ENCODE measurements at regions not wholly inside any gene's neighbourhood (a gene's known extent, or its start where the extent isn't known, plus 50 kb on each side); places are given as distances from the start of the nearest gene placed in this dataset.

- no peaks in the 10 kb centered on the region for H3K27me3 ChIP-seq (ENCODE audit: control insufficient read depth, insufficient read depth, low read length)
- H3K27ac ChIP-seq (ENCODE audit: low read length): no peak overlapping the region
- no peaks in the 10 kb centered on the region for H3K9me3 ChIP-seq (ENCODE audit: control insufficient read depth, low read depth, low read length)
- H3K36me3 ChIP-seq (ENCODE audit: control insufficient read depth, low read depth, low read length): no peaks in the 10 kb centered on the region
- no peaks in the 10 kb centered on the region for H3K4me1 ChIP-seq (ENCODE audit: control insufficient read depth, low read depth, low read length)
- no peak overlapping the region for H3K9ac ChIP-seq (ENCODE audit: low read length)
- H3K4me3 ChIP-seq (ENCODE audit: low read length): no peak overlapping the region
These were observed 430.2 kb downstream of the INHBA start for GRCh38 chr7:41272664-41273063.

GRCh38 chr7:41268878-41269277 is 434.0 kb downstream of the INHBA start:
- Histone ChIP-seq H3K4me3 (ENCODE audit: low read length) (no peak overlapping the region), H3K9me3 (ENCODE audit: control insufficient read depth, low read depth, low read length) (no peaks in the 10 kb centered on the region), H3K36me3 (ENCODE audit: control insufficient read depth, low read depth, low read length) (no peaks in the 10 kb centered on the region), H3K4me1 (ENCODE audit: control insufficient read depth, low read depth, low read length) (no peaks in the 10 kb centered on the region), H3K27ac (ENCODE audit: low read length) (no peak overlapping the region), H3K27me3 (ENCODE audit: control insufficient read depth, insufficient read depth, low read length) (no peaks in the 10 kb centered on the region), H3K9ac (ENCODE audit: low read length) (no peak overlapping the region)

GRCh38 chr7:41261080-41261479 is 441.8 kb downstream of the INHBA start:
- Histone ChIP-seq H3K9ac (ENCODE audit: low read length) (no peak overlapping the region), H3K4me3 (ENCODE audit: low read length) (no peak overlapping the region), H3K27me3 (ENCODE audit: control insufficient read depth, insufficient read depth, low read length) (no peaks in the 10 kb centered on the region), H3K4me1 (ENCODE audit: control insufficient read depth, low read depth, low read length) (peaks cover 3% of the 10 kb centered on the region), H3K9me3 (ENCODE audit: control insufficient read depth, low read depth, low read length) (no peaks in the 10 kb centered on the region), H3K36me3 (ENCODE audit: control insufficient read depth, low read depth, low read length) (no peaks in the 10 kb centered on the region), H3K27ac (ENCODE audit: low read length) (no peak overlapping the region)

GRCh38 chr7:41257660-41258059 is 445.2 kb downstream of the INHBA start:
- Histone ChIP-seq H3K27ac (ENCODE audit: low read length) (no peak overlapping the region), H3K36me3 (ENCODE audit: control insufficient read depth, low read depth, low read length) (no peaks in the 10 kb centered on the region), H3K9ac (ENCODE audit: low read length) (no peak overlapping the region), H3K27me3 (ENCODE audit: control insufficient read depth, insufficient read depth, low read length) (no peaks in the 10 kb centered on the region), H3K4me3 (ENCODE audit: low read length) (no peak overlapping the region), H3K9me3 (ENCODE audit: control insufficient read depth, low read depth, low read length) (no peaks in the 10 kb centered on the region), H3K4me1 (ENCODE audit: control insufficient read depth, low read depth, low read length) (peaks cover 3% of the 10 kb centered on the region)

GRCh38 chr7:41256186-41256945 is 446.5 kb downstream of the INHBA start:
- Histone ChIP-seq H3K4me3 (ENCODE audit: low read length) (no peak overlapping the region), H3K36me3 (ENCODE audit: control insufficient read depth, low read depth, low read length) (no peaks in the 10 kb centered on the region), H3K9me3 (ENCODE audit: control insufficient read depth, low read depth, low read length) (no peaks in the 10 kb centered on the region), H3K27me3 (ENCODE audit: control insufficient read depth, insufficient read depth, low read length) (no peaks in the 10 kb centered on the region), H3K9ac (ENCODE audit: low read length) (no peak overlapping the region), H3K4me1 (ENCODE audit: control insufficient read depth, low read depth, low read length) (peaks cover 3% of the 10 kb centered on the region), H3K27ac (ENCODE audit: low read length) (no peak overlapping the region)

GRCh38 chr7:41255716-41256115 is 447.2 kb downstream of the INHBA start:
- no peaks in the 10 kb centered on the region for H3K36me3 ChIP-seq (ENCODE audit: control insufficient read depth, low read depth, low read length)
- H3K9me3 ChIP-seq (ENCODE audit: control insufficient read depth, low read depth, low read length): no peaks in the 10 kb centered on the region
- no peak overlapping the region for H3K9ac ChIP-seq (ENCODE audit: low read length)

GRCh38 chr7:41255113-41255512 is 447.8 kb downstream of the INHBA start:
- no peaks in the 10 kb centered on the region for H3K9me3 ChIP-seq (ENCODE audit: control insufficient read depth, low read depth, low read length)

More at GRCh38 chr7:41255716-41256115, 447.2 kb downstream of the INHBA start:
- Histone ChIP-seq H3K4me3 (ENCODE audit: low read length) (no peak overlapping the region), H3K27ac (ENCODE audit: low read length) (no peak overlapping the region), H3K27me3 (ENCODE audit: control insufficient read depth, insufficient read depth, low read length) (no peaks in the 10 kb centered on the region), H3K4me1 (ENCODE audit: control insufficient read depth, low read depth, low read length) (peaks cover 3% of the 10 kb centered on the region)

GRCh38 chr7:41252957-41253356 is 449.9 kb downstream of the INHBA start:
- H3K4me1 ChIP-seq (ENCODE audit: control insufficient read depth, low read depth, low read length): peaks cover 3% of the 10 kb centered on the region
- H3K36me3 ChIP-seq (ENCODE audit: control insufficient read depth, low read depth, low read length): no peaks in the 10 kb centered on the region
- no peak overlapping the region for H3K4me3 ChIP-seq (ENCODE audit: low read length)
- no peak overlapping the region for H3K9ac ChIP-seq (ENCODE audit: low read length)
- no peaks in the 10 kb centered on the region for H3K27me3 ChIP-seq (ENCODE audit: control insufficient read depth, insufficient read depth, low read length)
- no peaks in the 10 kb centered on the region for H3K9me3 ChIP-seq (ENCODE audit: control insufficient read depth, low read depth, low read length)
- no peak overlapping the region for H3K27ac ChIP-seq (ENCODE audit: low read length)

More at GRCh38 chr7:41255113-41255512, 447.8 kb downstream of the INHBA start:
- H3K27ac ChIP-seq (ENCODE audit: low read length): no peak overlapping the region
- no peak overlapping the region for H3K9ac ChIP-seq (ENCODE audit: low read length)
- H3K4me3 ChIP-seq (ENCODE audit: low read length): no peak overlapping the region
- H3K36me3 ChIP-seq (ENCODE audit: control insufficient read depth, low read depth, low read length): no peaks in the 10 kb centered on the region
- peaks cover 3% of the 10 kb centered on the region for H3K4me1 ChIP-seq (ENCODE audit: control insufficient read depth, low read depth, low read length)
- H3K27me3 ChIP-seq (ENCODE audit: control insufficient read depth, insufficient read depth, low read length): no peaks in the 10 kb centered on the region

GRCh38 chr7:41252551-41252950 is 450.3 kb downstream of the INHBA start:
- H3K27me3 ChIP-seq (ENCODE audit: control insufficient read depth, insufficient read depth, low read length): no peaks in the 10 kb centered on the region
- H3K27ac ChIP-seq (ENCODE audit: low read length): no peak overlapping the region
- no peak overlapping the region for H3K9ac ChIP-seq (ENCODE audit: low read length)
- no peak overlapping the region for H3K4me3 ChIP-seq (ENCODE audit: low read length)
- H3K36me3 ChIP-seq (ENCODE audit: control insufficient read depth, low read depth, low read length): no peaks in the 10 kb centered on the region
- peaks cover 3% of the 10 kb centered on the region for H3K4me1 ChIP-seq (ENCODE audit: control insufficient read depth, low read depth, low read length)
- no peaks in the 10 kb centered on the region for H3K9me3 ChIP-seq (ENCODE audit: control insufficient read depth, low read depth, low read length)

- H3K36me3 ChIP-seq (ENCODE audit: control insufficient read depth, low read depth, low read length): no peaks in the 10 kb centered on the region
- no peak overlapping the region for H3K27ac ChIP-seq (ENCODE audit: low read length)
- H3K9me3 ChIP-seq (ENCODE audit: control insufficient read depth, low read depth, low read length): no peaks in the 10 kb centered on the region
- H3K4me3 ChIP-seq (ENCODE audit: low read length): no peak overlapping the region
- no peak overlapping the region for H3K9ac ChIP-seq (ENCODE audit: low read length)
- no peaks in the 10 kb centered on the region for H3K4me1 ChIP-seq (ENCODE audit: control insufficient read depth, low read depth, low read length)
- no peaks in the 10 kb centered on the region for H3K27me3 ChIP-seq (ENCODE audit: control insufficient read depth, insufficient read depth, low read length)
These were observed 455.6 kb downstream of the INHBA start for GRCh38 chr7:41247143-41247865.

GRCh38 chr7:41245916-41246315 is 457.0 kb downstream of the INHBA start:
- no peaks in the 10 kb centered on the region for H3K27me3 ChIP-seq (ENCODE audit: control insufficient read depth, insufficient read depth, low read length)
- H3K9ac ChIP-seq (ENCODE audit: low read length): no peak overlapping the region
- H3K27ac ChIP-seq (ENCODE audit: low read length): no peak overlapping the region
- H3K4me3 ChIP-seq (ENCODE audit: low read length): no peak overlapping the region
- H3K36me3 ChIP-seq (ENCODE audit: control insufficient read depth, low read depth, low read length): no peaks in the 10 kb centered on the region
- no peaks in the 10 kb centered on the region for H3K9me3 ChIP-seq (ENCODE audit: control insufficient read depth, low read depth, low read length)
- H3K4me1 ChIP-seq (ENCODE audit: control insufficient read depth, low read depth, low read length): no peaks in the 10 kb centered on the region

GRCh38 chr7:41244246-41244645 is 458.6 kb downstream of the INHBA start:
- no peaks in the 10 kb centered on the region for H3K27me3 ChIP-seq (ENCODE audit: control insufficient read depth, insufficient read depth, low read length)

More at GRCh38 chr7:41244246-41244645, 458.6 kb downstream of the INHBA start:
- Histone ChIP-seq H3K9ac (ENCODE audit: low read length) (no peak overlapping the region), H3K4me3 (ENCODE audit: low read length) (no peak overlapping the region), H3K36me3 (ENCODE audit: control insufficient read depth, low read depth, low read length) (no peaks in the 10 kb centered on the region), H3K4me1 (ENCODE audit: control insufficient read depth, low read depth, low read length) (no peaks in the 10 kb centered on the region), H3K9me3 (ENCODE audit: control insufficient read depth, low read depth, low read length) (no peaks in the 10 kb centered on the region), H3K27ac (ENCODE audit: low read length) (no peak overlapping the region)
